ENCODE measurements at regions not wholly inside any gene's neighbourhood (a gene's known extent, or its start where the extent isn't known, plus 50 kb on each side); places are given as distances from the start of the nearest gene placed in this dataset.
"Not testable (repeated sequence)": the region's sequence is repeated elsewhere in the genome, so short reads cannot be mapped to it uniquely, and the experiment has no call there.

GRCh38 chr19:31819837-31820236 is 470.6 kb upstream of the TSHZ3 start:
- DNase-seq = no peak

GRCh38 chr19:31821346-31821745 is 472.1 kb upstream of the TSHZ3 start:
- no peak for DNase-seq

GRCh38 chr19:31825134-31826094 is 476.2 kb upstream of the TSHZ3 start:
- DNase-seq = no peak

- no peak for DNase-seq
Observed at GRCh38 chr19:31826325-31826724, 477.1 kb upstream of the TSHZ3 start.

- DNase-seq = no peak
Observed at GRCh38 chr19:31831421-31832175, 482.4 kb upstream of the TSHZ3 start.

- no peak for DNase-seq
Observed at GRCh38 chr19:31832176-31832548, 482.9 kb upstream of the TSHZ3 start.

- no peak for DNase-seq
Observed at GRCh38 chr19:31834070-31834469, 484.8 kb upstream of the TSHZ3 start.

- DNase-seq = no peak
Observed at GRCh38 chr19:31838163-31838815, 489.1 kb upstream of the TSHZ3 start.

- no peak for DNase-seq
Observed at GRCh38 chr19:31840371-31840770, 491.1 kb upstream of the TSHZ3 start.

GRCh38 chr19:31841755-31842154 is 492.5 kb upstream of the TSHZ3 start:
- DNase-seq = no peak

- no peak for DNase-seq
Observed at GRCh38 chr19:31863122-31863521, 482.3 kb upstream of the ZNF507 start.

GRCh38 chr19:31874313-31874712 is 471.1 kb upstream of the ZNF507 start:
- DNase-seq = no peak

- DNase-seq = no peak
Observed at GRCh38 chr19:31875591-31875990, 469.8 kb upstream of the ZNF507 start.

- no peak for DNase-seq
Observed at GRCh38 chr19:31880283-31880682, 465.1 kb upstream of the ZNF507 start.

- no peak for DNase-seq
Observed at GRCh38 chr19:31881988-31882387, 463.4 kb upstream of the ZNF507 start.

GRCh38 chr19:31882709-31883108 is 462.7 kb upstream of the ZNF507 start:
- no peak for DNase-seq

- DNase-seq = no peak
Observed at GRCh38 chr19:31883296-31883990, 462.0 kb upstream of the ZNF507 start.

- no peak for DNase-seq
Observed at GRCh38 chr19:31885280-31885853, 460.0 kb upstream of the ZNF507 start.

- no peak for DNase-seq
Observed at GRCh38 chr19:31890230-31890629, 455.2 kb upstream of the ZNF507 start.

GRCh38 chr19:31892060-31892459 is 453.4 kb upstream of the ZNF507 start:
- DNase-seq = no peak

GRCh38 chr19:31893491-31893890 is 451.9 kb upstream of the ZNF507 start:
- not testable (repeated sequence) for DNase-seq

- no peak for DNase-seq
Observed at GRCh38 chr19:31894451-31894850, 451.0 kb upstream of the ZNF507 start.

All from left hindlimb (tissue), 1 donor.